Right atrium auricular region (tissue), 2 donors: ENCODE measurements at regions not wholly inside any gene's neighbourhood (a gene's known extent, or its start where the extent isn't known, plus 50 kb on each side); places are given as distances from the start of the nearest gene placed in this dataset.

Source experiments
- DNase-seq: peaks from one replicate; pipeline ENCODE4 v3.0.0-alpha.2; 2019; ENCODE audit warnings: low spot score
- H3K27ac ChIP-seq, 2 donors: fragments of 200-600 bp; sonication (generic); 1 replicate in 1 of 2; 2 replicates in 1 of 2; pipeline ENCODE4 v1.5.1; 2016 to 2019
- H3K27me3 ChIP-seq, 2 donors: fragments of 200-600 bp; sonication (generic); one replicate each; pipeline versions ENCODE4 v1.5.1 to v1.6.0; 2017 to 2019
- H3K36me3 ChIP-seq: fragments of 200-600 bp; sonication (generic); one replicate; pipeline ENCODE4 v1.5.1; 2016
- H3K4me1 ChIP-seq, 2 donors: fragments of 200-600 bp; sonication (generic); one replicate each; pipeline versions ENCODE4 v1.5.1 to v1.6.0; 2017 to 2019
- H3K4me3 ChIP-seq, 2 donors: fragments of 200-600 bp; sonication (generic); 1 replicate in 1 of 2; 2 replicates in 1 of 2; pipeline ENCODE4 v1.5.1; 2017 to 2019; ENCODE audit warnings: mild to moderate bottlenecking in 1 of 2, moderate library complexity in 1 of 2
- H3K9me3 ChIP-seq, 2 donors: fragments of 200-600 bp; sonication (generic); one replicate each; pipeline ENCODE4 v1.5.1; 2019
- CTCF ChIP-seq, 2 donors: fragments of 200-600 bp; sonication (generic); IDR thresholded peaks; one replicate each; pipeline ENCODE4 v1.5.1; 2019; ENCODE audit warnings: antibody characterized with exemption in 2 of 2

- DNase-seq: no peak
- H3K9me3 ChIP-seq: no peaks in the 10 kb centered on the region
- no peaks in the 10 kb centered on the region for H3K27me3 ChIP-seq
- TF ChIP-seq CTCF (IDR thresholded peaks at IDR 0.05): no peak
- H3K4me3 ChIP-seq: no peak overlapping the region
- H3K36me3 ChIP-seq: no peaks in the 10 kb centered on the region
- H3K27ac ChIP-seq: no peak overlapping the region
- H3K4me1 ChIP-seq: no peaks in the 10 kb centered on the region
Observed at GRCh38 chr7:81098213-81098612, 179.4 kb upstream of the SEMA3C start.

GRCh38 chr7:81094952-81095351 is 176.1 kb upstream of the SEMA3C start:
- H3K27ac ChIP-seq: no peak overlapping the region
- no peaks in the 10 kb centered on the region for H3K27me3 ChIP-seq
- no peak overlapping the region for H3K4me3 ChIP-seq
- H3K4me1 ChIP-seq: no peaks in the 10 kb centered on the region
- no peaks in the 10 kb centered on the region for H3K36me3 ChIP-seq
- no peak for DNase-seq
- TF ChIP-seq CTCF (IDR thresholded peaks at IDR 0.05): no peak
- no peaks in the 10 kb centered on the region for H3K9me3 ChIP-seq

GRCh38 chr7:81081616-81082015 is 162.8 kb upstream of the SEMA3C start:
- no peak for TF ChIP-seq CTCF (IDR thresholded peaks at IDR 0.05)
- no peaks in the 10 kb centered on the region for H3K36me3 ChIP-seq

GRCh38 chr7:81080553-81080952 is 161.7 kb upstream of the SEMA3C start:
- no peak for TF ChIP-seq CTCF (IDR thresholded peaks at IDR 0.05)
- H3K27ac ChIP-seq: no peak overlapping the region
- H3K4me1 ChIP-seq: no peaks in the 10 kb centered on the region
- H3K27me3 ChIP-seq: no peaks in the 10 kb centered on the region
- H3K36me3 ChIP-seq: no peaks in the 10 kb centered on the region
- no peak for DNase-seq
- H3K9me3 ChIP-seq: peaks cover 0 to 12% of the 10 kb centered on the region in 2 donors
- no peak overlapping the region for H3K4me3 ChIP-seq

More at GRCh38 chr7:81081616-81082015, 162.8 kb upstream of the SEMA3C start:
- Histone ChIP-seq H3K9me3 (peaks cover 0 to 12% of the 10 kb centered on the region in 2 donors), H3K27ac (no peak overlapping the region), H3K4me1 (no peaks in the 10 kb centered on the region), H3K4me3 (no peak overlapping the region), H3K27me3 (no peaks in the 10 kb centered on the region)
- no peak for DNase-seq

- Histone ChIP-seq H3K27ac (no peak overlapping the region), H3K9me3 (peaks cover 0 to 12% of the 10 kb centered on the region in 2 donors), H3K4me3 (no peak overlapping the region), H3K27me3 (no peaks in the 10 kb centered on the region), H3K4me1 (no peaks in the 10 kb centered on the region), H3K36me3 (no peaks in the 10 kb centered on the region)
- no peak for TF ChIP-seq CTCF (IDR thresholded peaks at IDR 0.05)
- DNase-seq: no peak
Observed at GRCh38 chr7:81079746-81080145, 160.9 kb upstream of the SEMA3C start.

- Histone ChIP-seq H3K9me3 (peaks cover 0 to 12% of the 10 kb centered on the region in 2 donors), H3K36me3 (no peaks in the 10 kb centered on the region), H3K4me1 (no peaks in the 10 kb centered on the region), H3K4me3 (no peak overlapping the region), H3K27me3 (no peaks in the 10 kb centered on the region), H3K27ac (no peak overlapping the region)
- TF ChIP-seq CTCF (IDR thresholded peaks at IDR 0.05): no peak
- DNase-seq: no peak
Observed at GRCh38 chr7:81075150-81075549, 156.3 kb upstream of the SEMA3C start.
